A549 (cell line): ENCODE measurements at regions not wholly inside any gene's neighbourhood (a gene's known extent, or its start where the extent isn't known, plus 50 kb on each side); places are given as distances from the start of the nearest gene placed in this dataset.
A peak's percentile ranks its signal among the peaks of the same experiment; 100 is the strongest.

Experiments used
- ATAC-seq, 2 experiments: fragments of 200-7000 bp in 1 of 2; fragments of >200 bp in 1 of 2; cut with Nextera tagmentation in 1 of 2; cut with Tn5 transposase in 1 of 2; 3 replicates each; pipeline versions ENCODE4 v1.8.0 to v1.9.1; 2018 to 2020; ENCODE audit warnings: mild to moderate bottlenecking in 1 of 2, moderate library complexity in 1 of 2
- CTCF ChIA-PET: fragments of 300-600 bp; sonication (Branson Sonifier 250); formaldehyde crosslinking; extraction: SDS; loops from one replicate; lab custom pipeline; 2021; ENCODE audit warnings: antibody characterized with exemption, inconsistent platforms; lab: Yijun Ruan, JAX
- POLR2A ChIA-PET: fragments of 350-600 bp; formaldehyde crosslinking; extraction: SDS; loops from one replicate; lab custom pipeline; 2021; ENCODE audit warnings: antibody characterized with exemption, inconsistent platforms; lab: Yijun Ruan, JAX
- DNase-seq, 2 experiments: peaks; one replicate each; pipeline versions ENCODE4 v3.0.0 to v3.0.0-alpha.2; 2011 to 2016; ENCODE audit warnings: low read depth in 1 of 2, low spot score in 1 of 2
- FAIRE-seq: peaks from 2 replicates; lab custom pipeline; 2011; peaks lifted over from hg19 to GRCh38; lab: Jason Lieb, UNC
- H3K27ac ChIP-seq, 2 experiments: fragments of >200 bp; sonication (Bioruptor Twin); formaldehyde crosslinking; 3 replicates each; pipeline ENCODE4 v1.5.1; 2016 to 2017
- H3K4me1 ChIP-seq: fragments of >200 bp; sonication (Bioruptor Twin); formaldehyde crosslinking; 3 replicates; pipeline ENCODE4 v1.6.1; 2016
- H3K4me2 ChIP-seq: fragments of >200 bp; sonication (Bioruptor Twin); formaldehyde crosslinking; 3 replicates; pipeline ENCODE4 v1.6.1; 2016
- H3K4me3 ChIP-seq: fragments of >200 bp; sonication (Bioruptor Twin); formaldehyde crosslinking; 3 replicates; pipeline ENCODE4 v1.5.1; 2016
- H3K9me3 ChIP-seq: fragments of >200 bp; sonication (Bioruptor Twin); formaldehyde crosslinking; 3 replicates; pipeline ENCODE4 v1.6.1; 2016
- BCL3 ChIP-seq: fragments of >200 bp; sonication (Bioruptor Twin); formaldehyde crosslinking; IDR thresholded peaks from 3 replicates; pipeline ENCODE4 v1.6.1; 2016
- CBX8 ChIP-seq: fragments of 200-600 bp; sonication (generic); IDR thresholded peaks from 2 replicates; pipeline ENCODE4 v1.6.1; 2016
- CHD2 ChIP-seq: fragments of 150-350 bp; IDR thresholded peaks from 2 replicates; pipeline ENCODE4 v1.6.1; 2014; ENCODE audit warnings: low read length; ENCODE audit not compliant: partially characterized antibody
- CTCF ChIP-seq: fragments of >200 bp; sonication (Bioruptor Twin); formaldehyde crosslinking; IDR thresholded peaks from 3 replicates; pipeline ENCODE4 v1.5.1; 2016
- EHMT2 ChIP-seq: fragments of 200-600 bp; sonication (generic); IDR thresholded peaks from 2 replicates; pipeline ENCODE4 v1.6.1; 2016; ENCODE audit warnings: antibody characterized with exemption, low read depth, mild to moderate bottlenecking, moderate library complexity
- EP300 ChIP-seq, 2 experiments: fragments of >200 bp; sonication (Bioruptor Twin); formaldehyde crosslinking; IDR thresholded peaks; 2 replicates in 1 of 2; 3 replicates in 1 of 2; pipeline ENCODE4 v1.6.1; 2016 to 2017
- ESRRA ChIP-seq: fragments of 150-350 bp; IDR thresholded peaks from 2 replicates; pipeline ENCODE4 v1.6.1; 2014; ENCODE audit warnings: mild to moderate bottlenecking, low read length, borderline replicate concordance
- FOXS1 ChIP-seq: fragments of 250-450 bp; sonication (Bioruptor Pico); IDR thresholded peaks from 2 replicates; pipeline ENCODE4 v1.5.0; 2020; ENCODE audit warnings: mild to moderate bottlenecking, moderate library complexity
- HOXB13 ChIP-seq: fragments of 250-450 bp; sonication (Bioruptor Pico); IDR thresholded peaks from 2 replicates; pipeline ENCODE4 v1.5.0; 2020; ENCODE audit warnings: low read depth, mild to moderate bottlenecking, moderate library complexity
- JUNB ChIP-seq: fragments of >200 bp; sonication (Bioruptor Twin); formaldehyde crosslinking; IDR thresholded peaks from 2 replicates; pipeline ENCODE4 v1.6.1; 2016
- KDM1A ChIP-seq: fragments of 200-600 bp; sonication (generic); IDR thresholded peaks from 2 replicates; pipeline ENCODE4 v1.6.1; 2016; ENCODE audit warnings: low read depth, mild to moderate bottlenecking
- KDM5A ChIP-seq: fragments of 200-600 bp; sonication (generic); IDR thresholded peaks from 2 replicates; pipeline ENCODE4 v1.6.1; 2016; ENCODE audit warnings: antibody characterized with exemption, mild to moderate bottlenecking
- MAFK ChIP-seq: fragments of 450-650 bp; IDR thresholded peaks from 2 replicates; pipeline ENCODE4 v1.6.1; 2014; ENCODE audit not compliant: partially characterized antibody
- NR3C1 ChIP-seq: fragments of >200 bp; sonication (Bioruptor Twin); formaldehyde crosslinking; IDR thresholded peaks from 3 replicates; pipeline ENCODE4 v1.6.1; 2017
- PHF8 ChIP-seq: fragments of 200-600 bp; sonication (generic); IDR thresholded peaks from 2 replicates; pipeline ENCODE4 v1.6.1; 2016; ENCODE audit warnings: low read depth, mild to moderate bottlenecking, antibody characterized with exemption, moderate library complexity, borderline replicate concordance
- POLR2A ChIP-seq: IDR thresholded peaks from 2 replicates; pipeline ENCODE4 v1.6.1; 2012; ENCODE audit warnings: mild to moderate bottlenecking, low read length
- POLR2AphosphoS2 ChIP-seq: conservative IDR thresholded peaks from 2 replicates; pipeline ENCODE4 v1.6.1; 2012; ENCODE audit warnings: low read length, improper control_type of control experiment, inconsistent platforms
- RCOR1 ChIP-seq: fragments of 150-350 bp; IDR thresholded peaks from 2 replicates; pipeline ENCODE4 v1.6.1; 2014; ENCODE audit warnings: antibody characterized with exemption, low read length, low read depth
- REST ChIP-seq: fragments of 200-600 bp; sonication (generic); IDR thresholded peaks from 2 replicates; pipeline ENCODE4 v1.6.1; 2016; ENCODE audit warnings: antibody characterized with exemption, mild to moderate bottlenecking, moderate library complexity
- RFX5 ChIP-seq: fragments of 450-650 bp; IDR thresholded peaks from 2 replicates; pipeline ENCODE4 v1.7.1; 2014; ENCODE audit warnings: antibody characterized with exemption, mild to moderate bottlenecking, moderate library complexity
- SMC3 ChIP-seq: fragments of >200 bp; sonication (Bioruptor Twin); formaldehyde crosslinking; IDR thresholded peaks from 3 replicates; pipeline ENCODE4 v1.6.1; 2018; ENCODE audit warnings: inconsistent platforms
- TFCP2L1 ChIP-seq: fragments of 250-450 bp; sonication (Bioruptor Pico); IDR thresholded peaks from 2 replicates; pipeline ENCODE4 v1.5.0; 2021; ENCODE audit warnings: mild to moderate bottlenecking
- TP53 ChIP-seq: fragments of 250-450 bp; sonication (Bioruptor Pico); IDR thresholded peaks from 2 replicates; pipeline ENCODE4 v1.5.0; 2021; ENCODE audit warnings: mild to moderate bottlenecking, moderate library complexity
- ZFP36 ChIP-seq: fragments of 450-650 bp; IDR thresholded peaks from 2 replicates; pipeline ENCODE4 v1.6.1; 2014; ENCODE audit warnings: borderline replicate concordance; ENCODE audit not compliant: partially characterized antibody
- WGBS: methylation state at CpG from one replicate; pipeline ENCODE4 v1.1.6; 2017; ENCODE audit errors: missing lambda C conversion rate; 5-methylcytosine and 5-hydroxymethylcytosine counted together

GRCh38 chr2:240374085-240374907 is 61.2 kb upstream of the GPC1 start (continued):
- TF ChIP-seq KDM5A (no peak), RFX5 (no peak), EHMT2 (no peak), CHD2 (no peak), BCL3 (no peak), MAFK (no peak)

- H3K4me3 ChIP-seq: no peak overlapping the region
- DNase-seq: no peak
- TF ChIP-seq MAFK: peak; percentile 86
- TF ChIP-seq EP300 (IDR thresholded peaks at IDR 0.05): no peak
- TF ChIP-seq, all 56 proteins: peak for 1
- ATAC-seq (no peak), FAIRE-seq (no peak)
- WGBS: 96% methylated on average over 28 of the region's 28 CpGs
- H3K9me3 ChIP-seq: no peaks in the 10 kb centered on the region
- H3K4me1 ChIP-seq: peaks cover 50% of the 10 kb centered on the region
- ChIA-PET POLR2A (interaction anchor here (0.7 to 1.7 kb wide), 4 partner anchors 9 to 142 kb away, joined by 3 to 6 read pairs (median 4); no protein-coding TSS in a partner anchor), CTCF (interaction anchor here (1.1 to 2.5 kb wide), 3 partner anchors 63 to 142 kb away, joined by 3 to 13 read pairs (median 10); no protein-coding TSS in a partner anchor)
- H3K4me2 ChIP-seq: no peak overlapping the region; the same call in 2 of the 3 replicates
- H3K27ac ChIP-seq: peak overlapping the region; percentile 92 to 97
Measured at GRCh38 chr2:240375024-240375645, 60.3 kb upstream of the GPC1 start.

- no peak for FAIRE-seq
- no peaks in the 10 kb centered on the region for H3K9me3 ChIP-seq
- no peak overlapping the region for H3K4me3 ChIP-seq
- H3K4me1 ChIP-seq: peaks cover 33% of the 10 kb centered on the region
- ChIA-PET POLR2A (interaction anchor here (2.0 kb wide), 1 partner anchor 59 kb away, joined by 4 read pairs; the partner anchor contains the start of gene GPC1), CTCF (interaction anchor here (0.6 to 1.9 kb wide), 4 partner anchors 10 to 183 kb away, joined by 3 to 8 read pairs (median 4); no protein-coding TSS in a partner anchor)
- WGBS: 93% methylated on average over 9 of the region's 12 CpGs
- peak; percentile 24 to 35; a peak in 4 of 6 replicates for ATAC-seq
- peak overlapping the region in 1 of 2 experiments; percentile 97; a peak in 3 of 6 replicates for H3K27ac ChIP-seq
- TF ChIP-seq REST (no peak), TFCP2L1 (CRISPR knock-in tag) (no peak), TP53 (no peak), EP300 (IDR thresholded peaks at IDR 0.05) (no peak)
- no peak for DNase-seq
- no peak overlapping the region for H3K4me2 ChIP-seq
Measured at GRCh38 chr2:240376739-240377138, 58.7 kb upstream of the GPC1 start.

GRCh38 chr2:240377366-240377765 is 58.1 kb upstream of the GPC1 start:
- FAIRE-seq: no peak
- POLR2A ChIA-PET: interaction anchor here (2.0 kb wide), 1 partner anchor 58 kb away, joined by 4 read pairs; the partner anchor contains the start of gene GPC1
- CTCF ChIA-PET: interaction anchor here (0.7 to 1.9 kb wide), 3 partner anchors 10 to 15 kb away, joined by 3 to 8 read pairs (median 3); no protein-coding TSS in a partner anchor

More at GRCh38 chr2:240377366-240377765, 58.1 kb upstream of the GPC1 start:
- no peak overlapping the region for H3K4me2 ChIP-seq
- peaks cover 27% of the 10 kb centered on the region for H3K4me1 ChIP-seq
- WGBS: 92% methylated on average over 10 of the region's 10 CpGs
- peak overlapping the region; percentile 4 to 97; a peak in 3 of 6 replicates for H3K27ac ChIP-seq
- ATAC-seq (no peak), DNase-seq (no peak)
- TF ChIP-seq KDM1A (no peak), NR3C1 (no peak), CTCF (no peak), RCOR1 (no peak), POLR2AphosphoS2 (no peak), JUNB (no peak), POLR2A (no peak), ESRRA (no peak), CBX8 (no peak), MAFK (no peak), FOXS1 (CRISPR knock-in tag) (no peak), HOXB13 (CRISPR knock-in tag) (no peak), ZFP36 (no peak), SMC3 (no peak), RFX5 (no peak), PHF8 (no peak)
- no peak overlapping the region for H3K4me3 ChIP-seq
- no peaks in the 10 kb centered on the region for H3K9me3 ChIP-seq
